ENCODE measurements at regions not wholly inside any gene's neighbourhood (a gene's known extent, or its start where the extent isn't known, plus 50 kb on each side); places are given as distances from the start of the nearest gene placed in this dataset.

- H3K4me3 ChIP-seq (ENCODE audit: low read depth, low read length): no peak overlapping the region
- DNase-seq (ENCODE audit: low read depth): no peak
- no peak for TF ChIP-seq CTCF (IDR thresholded peaks at IDR 0.05; ENCODE audit: control insufficient read depth, extremely low read depth, insufficient read depth)
Measured at GRCh38 chr18:76647322-76647721, 152.3 kb upstream of the ZNF516 start.

GRCh38 chr18:76644580-76644979, 149.5 kb upstream of the ZNF516 start:
- TF ChIP-seq CTCF (IDR thresholded peaks at IDR 0.05; ENCODE audit: control insufficient read depth, extremely low read depth, insufficient read depth): no peak
- no peak for DNase-seq (ENCODE audit: low read depth)
- no peak overlapping the region for H3K4me3 ChIP-seq (ENCODE audit: low read depth, low read length)

GRCh38 chr18:76643996-76644395, 149.0 kb upstream of the ZNF516 start:
- TF ChIP-seq CTCF (IDR thresholded peaks at IDR 0.05; ENCODE audit: control insufficient read depth, extremely low read depth, insufficient read depth): no peak
- no peak overlapping the region for H3K4me3 ChIP-seq (ENCODE audit: low read depth, low read length)
- DNase-seq (ENCODE audit: low read depth): no peak

GRCh38 chr18:76643199-76643598, 148.2 kb upstream of the ZNF516 start:
- no peak for TF ChIP-seq CTCF (IDR thresholded peaks at IDR 0.05; ENCODE audit: control insufficient read depth, extremely low read depth, insufficient read depth)
- no peak for DNase-seq (ENCODE audit: low read depth)
- no peak overlapping the region for H3K4me3 ChIP-seq (ENCODE audit: low read depth, low read length)

- no peak for TF ChIP-seq CTCF (IDR thresholded peaks at IDR 0.05; ENCODE audit: control insufficient read depth, extremely low read depth, insufficient read depth)
- H3K4me3 ChIP-seq (ENCODE audit: low read depth, low read length): no peak overlapping the region
- DNase-seq (ENCODE audit: low read depth): no peak
Measured at GRCh38 chr18:76640438-76640837, 145.4 kb upstream of the ZNF516 start.

- DNase-seq (ENCODE audit: low read depth): no peak
- H3K4me3 ChIP-seq (ENCODE audit: low read depth, low read length): no peak overlapping the region
- TF ChIP-seq CTCF (IDR thresholded peaks at IDR 0.05; ENCODE audit: control insufficient read depth, extremely low read depth, insufficient read depth): no peak
Measured at GRCh38 chr18:76634564-76634963, 139.5 kb upstream of the ZNF516 start.

GRCh38 chr18:76633588-76634269, 138.7 kb upstream of the ZNF516 start:
- TF ChIP-seq CTCF (IDR thresholded peaks at IDR 0.05; ENCODE audit: control insufficient read depth, extremely low read depth, insufficient read depth): no peak
- no peak for DNase-seq (ENCODE audit: low read depth)
- no peak overlapping the region for H3K4me3 ChIP-seq (ENCODE audit: low read depth, low read length)

Data from LNCaP clone FGC (cell line).